SKM-1 (cell line): ENCODE measurements at regions not wholly inside any gene's neighbourhood (a gene's known extent, or its start where the extent isn't known, plus 50 kb on each side); places are given as distances from the start of the nearest gene placed in this dataset.

ENCODE experiments used
- DNase-seq: peaks from one replicate; lab custom pipeline; 2025; ENCODE audit not compliant: unreplicated experiment; lab: John Stamatoyannopoulos, UW

DNA sequence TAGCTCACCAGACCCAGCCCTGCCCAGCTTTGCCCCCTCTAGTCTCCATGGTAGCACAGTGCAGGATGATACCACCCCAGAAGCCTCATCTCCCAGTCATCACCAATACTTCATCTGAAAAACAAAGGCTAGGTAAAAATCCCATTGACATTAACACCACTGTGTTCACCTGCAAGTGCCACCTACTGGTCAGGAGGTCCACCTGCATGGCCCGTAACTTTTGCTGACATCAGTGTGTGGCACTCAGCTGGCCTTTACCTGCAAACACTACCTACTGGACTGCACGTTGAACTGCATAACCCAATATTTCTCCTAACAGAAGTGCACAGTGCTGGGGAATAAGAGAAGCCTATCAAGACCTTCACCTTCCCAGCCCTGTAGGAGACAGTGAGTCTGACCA is 234.7 kb upstream of the ADGRB3 start:
- DNase-seq: no peak

DNA sequence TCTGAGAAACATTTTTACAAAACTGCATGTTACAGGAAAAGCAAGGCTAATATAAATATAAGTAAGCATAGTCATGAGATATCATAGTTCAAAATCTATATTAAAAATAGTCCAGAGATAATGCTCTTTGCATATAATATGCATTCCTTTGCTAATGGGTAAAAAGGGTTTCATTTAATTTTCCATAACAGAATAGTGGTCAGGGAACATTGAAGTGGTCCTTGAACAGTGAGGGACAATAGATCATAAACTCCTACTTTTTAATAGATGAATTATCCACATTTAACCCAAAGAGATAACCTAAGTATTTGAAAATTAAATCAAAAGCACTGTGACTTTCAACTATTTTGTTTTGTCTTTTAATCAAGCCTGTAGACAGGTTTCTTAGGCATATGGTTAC is 243.1 kb upstream of the ADGRB3 start:
- DNase-seq: no peak

- DNase-seq: no peak
Measured at GRCh38 chr6:68372991-68373390, 262.1 kb upstream of the ADGRB3 start.

- no peak for DNase-seq
Measured at GRCh38 chr6:68368845-68369244, 266.2 kb upstream of the ADGRB3 start.

DNA sequence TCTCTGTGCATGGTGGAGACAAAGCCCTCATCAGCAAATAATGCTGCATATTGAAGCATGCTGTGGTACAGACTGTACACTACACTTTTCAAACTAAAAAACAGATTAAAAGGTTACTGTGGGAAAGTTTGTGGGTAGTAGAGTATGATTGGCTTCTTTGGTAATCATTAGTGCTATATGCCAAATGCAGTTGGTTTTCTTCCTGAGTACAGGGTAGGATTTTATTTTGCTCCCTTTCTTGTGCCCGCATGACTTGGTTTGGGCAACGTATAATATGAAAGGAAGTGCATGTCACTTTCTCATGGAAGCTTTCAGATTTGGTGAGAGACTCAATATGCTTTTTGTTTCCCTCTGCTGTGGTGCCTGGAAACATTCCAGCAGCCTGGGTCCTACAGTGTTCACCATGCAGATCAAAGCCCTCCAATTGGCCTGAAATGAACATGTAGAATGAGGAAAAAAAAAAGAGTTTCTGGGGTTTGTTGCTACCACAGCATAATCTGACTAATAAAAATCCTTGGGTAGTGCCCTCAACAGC is 270.7 kb upstream of the ADGRB3 start:
- DNase-seq: no peak

- peak; percentile 46 for DNase-seq
Measured at GRCh38 chr6:68343901-68344300, 291.2 kb upstream of the ADGRB3 start.

DNA sequence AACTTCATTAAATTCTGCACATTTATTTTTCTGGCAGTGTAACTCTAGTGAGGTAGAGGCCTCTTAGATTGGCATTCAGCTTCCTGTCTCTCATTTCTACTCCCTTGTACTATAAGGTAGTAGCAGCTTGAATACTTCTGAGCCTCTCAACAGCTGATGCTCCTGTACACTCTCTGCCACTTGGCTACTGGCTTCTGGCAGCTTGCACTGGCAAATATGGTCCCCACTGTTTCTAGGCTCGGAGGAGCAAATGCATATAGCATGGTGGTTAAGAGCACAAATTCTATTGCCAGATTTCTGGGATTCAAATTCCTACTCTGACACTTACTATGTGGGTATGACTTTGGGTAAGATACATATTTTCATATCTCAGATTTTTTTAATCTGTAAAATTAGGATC is 292.8 kb upstream of the ADGRB3 start:
- DNase-seq: no peak

DNA sequence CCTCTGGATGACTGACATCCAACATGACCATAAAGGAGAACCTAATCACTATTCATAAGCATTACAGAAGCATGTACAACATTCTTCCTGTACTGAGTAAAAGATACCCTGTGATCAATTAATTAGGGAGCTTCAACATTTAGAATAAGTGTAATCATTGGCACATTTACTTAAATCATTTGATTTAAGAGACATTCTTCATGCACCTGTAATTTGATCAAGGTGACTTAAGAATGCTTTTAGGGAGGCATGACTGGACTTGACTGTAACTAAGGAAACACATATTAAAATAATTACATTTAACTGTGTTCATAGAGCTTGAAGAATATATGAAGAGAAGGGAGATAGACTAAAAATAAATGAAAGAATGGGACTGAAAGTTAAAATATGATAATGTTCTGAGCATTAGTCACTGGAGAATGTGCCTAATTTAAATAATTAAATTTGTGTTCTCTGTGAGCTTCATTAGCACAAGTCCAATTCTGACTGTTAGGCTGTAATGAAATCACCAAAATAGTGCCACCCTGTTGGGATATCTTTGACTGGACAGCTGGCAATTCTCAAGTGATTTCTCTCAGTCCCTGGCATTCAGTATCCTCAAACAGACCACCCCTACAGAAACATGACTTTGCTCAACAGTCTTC is 295.5 kb upstream of the ADGRB3 start:
- no peak for DNase-seq

- DNase-seq: no peak
Measured at GRCh38 chr6:68333442-68333841, 301.6 kb upstream of the ADGRB3 start.

DNA sequence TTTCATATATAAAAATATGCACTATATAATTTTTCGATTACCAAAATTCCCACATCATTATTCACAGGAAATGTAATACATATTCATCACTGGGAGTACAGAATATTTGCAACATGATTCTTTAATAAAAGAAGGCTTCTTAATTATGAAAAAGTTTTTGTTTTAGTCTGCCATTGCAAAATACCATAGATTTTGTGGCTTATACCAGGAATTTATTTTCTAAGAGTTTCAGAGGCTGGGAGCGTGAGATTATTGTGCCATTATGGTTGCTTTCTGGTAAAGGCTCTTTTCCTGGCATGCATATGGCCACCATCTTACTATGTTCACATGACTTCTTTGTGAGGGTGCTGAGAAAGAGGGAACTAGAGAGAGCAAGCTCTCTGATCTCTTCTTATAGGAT is 306.9 kb upstream of the ADGRB3 start:
- no peak for DNase-seq

- DNase-seq: no peak
Measured at GRCh38 chr6:68326762-68327161, 308.3 kb upstream of the ADGRB3 start.

DNA sequence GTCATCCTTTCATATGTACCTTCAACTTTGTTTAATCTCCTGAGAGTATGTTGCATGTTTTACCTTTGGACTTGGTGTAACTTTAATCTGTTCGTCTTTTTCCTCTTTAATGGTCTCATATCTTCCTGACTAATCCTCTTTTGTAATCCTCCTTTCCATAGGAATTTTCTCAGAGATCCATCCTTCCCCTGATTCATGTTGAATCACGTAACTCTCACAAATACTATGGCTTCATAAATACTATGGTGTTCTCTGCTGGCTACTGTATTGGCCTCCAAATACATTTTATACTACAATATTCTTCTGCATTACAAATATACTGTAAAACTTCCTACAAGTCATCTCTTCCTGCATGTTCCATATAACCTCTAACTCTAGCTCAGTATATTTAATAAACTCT is 317.7 kb upstream of the ADGRB3 start:
- DNase-seq: no peak

DNA sequence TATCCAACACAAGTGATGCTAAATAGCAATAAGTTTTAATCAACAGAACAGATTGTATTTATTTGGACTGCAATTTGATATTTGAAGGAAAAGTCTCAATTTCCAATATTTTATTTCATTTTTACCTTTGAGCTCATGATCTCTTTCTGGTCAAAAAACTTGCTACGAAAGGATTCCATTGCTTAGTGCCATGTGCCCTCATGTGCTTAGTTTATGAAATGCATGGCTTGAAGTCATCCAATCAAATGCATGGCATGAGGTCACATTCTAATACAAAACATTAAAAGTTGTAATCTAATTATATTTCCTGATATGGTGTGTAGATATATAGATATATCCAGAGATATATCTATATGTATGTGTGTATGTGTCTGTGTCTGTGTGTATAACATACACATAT is 321.2 kb upstream of the ADGRB3 start:
- no peak for DNase-seq

GRCh38 chr6:68307301-68307700 is 327.8 kb upstream of the ADGRB3 start:
- no peak for DNase-seq

DNA sequence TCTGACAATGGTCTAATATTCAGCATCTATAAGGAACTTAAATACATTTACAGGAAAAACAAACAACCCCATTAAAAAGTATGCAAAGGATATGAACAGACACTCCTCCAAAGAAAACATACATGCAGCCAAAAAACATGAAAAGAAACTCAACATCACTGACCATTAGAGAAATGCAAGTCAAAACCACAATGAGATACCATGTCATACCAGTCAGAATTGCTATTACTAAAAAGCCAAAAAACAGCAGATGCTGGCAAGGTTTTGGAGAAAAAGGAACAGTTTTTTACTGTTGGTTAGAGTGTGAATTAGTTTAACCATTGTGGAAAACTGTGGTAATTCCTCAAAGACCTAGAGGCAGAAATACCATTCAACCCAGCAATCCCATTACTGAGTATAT is 339.0 kb upstream of the ADGRB3 start:
- no peak for DNase-seq

DNA sequence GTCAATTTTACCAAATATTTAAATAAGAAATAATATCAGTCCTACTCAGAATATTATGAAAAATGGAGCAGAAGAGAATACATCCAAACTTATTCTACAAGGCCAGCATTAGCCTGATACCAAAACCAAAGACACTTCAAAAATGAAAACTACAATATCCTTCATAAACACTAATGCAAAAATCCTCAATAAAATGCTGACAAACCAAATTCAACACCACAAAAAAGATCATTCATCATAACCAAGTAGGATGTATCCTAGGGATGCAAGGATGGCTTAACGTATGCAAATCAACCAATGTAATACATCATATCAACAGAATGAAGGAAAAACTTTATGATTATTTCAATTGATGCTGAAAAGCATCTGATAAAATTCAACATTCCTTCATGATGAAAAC is 352.4 kb upstream of the ADGRB3 start:
- no peak for DNase-seq

GRCh38 chr6:68279793-68280557 is 355.1 kb upstream of the ADGRB3 start:
- DNase-seq: no peak

DNA sequence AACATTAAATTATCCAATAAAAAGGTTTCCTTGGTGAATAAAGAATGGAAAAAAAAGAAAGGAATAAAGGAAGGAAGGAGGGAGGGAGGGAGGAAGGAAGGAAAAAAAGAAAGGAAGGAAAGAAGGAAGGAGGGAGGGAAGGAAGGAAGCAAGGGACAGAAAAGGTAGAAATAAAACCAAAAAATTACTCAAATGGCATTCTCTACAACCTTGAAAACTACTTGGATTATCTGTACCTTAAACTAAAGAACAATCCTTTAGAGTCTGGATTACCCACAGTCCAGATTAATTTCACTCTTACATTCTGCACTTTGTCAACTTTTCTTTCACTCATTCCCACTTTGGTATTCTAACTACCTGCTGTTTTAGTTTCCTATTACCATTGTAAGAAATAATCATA is 361.8 kb upstream of the ADGRB3 start:
- DNase-seq: no peak

- no peak for DNase-seq
Measured at GRCh38 chr6:68256391-68256790, 378.7 kb upstream of the ADGRB3 start.

DNA sequence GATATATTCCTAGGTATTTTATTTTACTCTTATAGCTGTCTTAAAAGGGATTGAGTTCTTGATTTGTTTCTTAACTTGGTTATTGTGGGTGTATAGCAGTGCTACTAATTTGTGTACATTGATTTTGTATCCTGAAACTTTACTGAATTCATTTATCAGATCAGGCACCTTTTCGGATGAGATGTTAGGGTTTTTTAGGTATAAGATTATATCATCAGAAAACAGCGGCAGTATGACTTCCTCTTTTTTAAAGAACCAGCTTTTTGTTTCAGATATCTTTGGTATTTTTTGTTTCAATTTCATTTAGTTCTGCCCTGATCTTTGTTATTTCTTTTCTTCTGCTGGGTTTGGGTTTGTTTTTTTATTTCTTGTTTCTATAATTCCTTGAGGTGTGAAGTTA is 382.4 kb upstream of the ADGRB3 start:
- DNase-seq: no peak

DNA sequence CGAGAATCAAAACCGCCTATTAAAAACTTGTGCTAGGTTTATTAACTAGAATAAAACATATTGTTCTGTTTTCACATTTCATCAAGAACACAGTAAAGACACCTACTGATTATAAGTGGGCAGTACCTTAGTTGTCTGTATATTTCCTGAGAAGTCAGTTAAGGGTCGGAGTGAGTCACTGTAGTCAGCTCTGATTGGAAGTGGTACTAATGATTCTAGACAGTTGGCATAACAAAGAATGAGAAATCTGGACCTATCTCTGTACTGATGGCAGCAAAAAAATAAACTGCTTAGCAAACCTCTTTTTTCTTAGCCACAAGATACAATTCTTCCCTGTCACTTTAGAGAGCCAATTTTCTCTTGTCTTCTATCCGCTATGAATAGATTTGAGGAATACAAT is 387.3 kb upstream of the ADGRB3 start:
- no peak for DNase-seq

- DNase-seq: no peak
Measured at GRCh38 chr6:68240726-68241125, 394.4 kb upstream of the ADGRB3 start.

DNA sequence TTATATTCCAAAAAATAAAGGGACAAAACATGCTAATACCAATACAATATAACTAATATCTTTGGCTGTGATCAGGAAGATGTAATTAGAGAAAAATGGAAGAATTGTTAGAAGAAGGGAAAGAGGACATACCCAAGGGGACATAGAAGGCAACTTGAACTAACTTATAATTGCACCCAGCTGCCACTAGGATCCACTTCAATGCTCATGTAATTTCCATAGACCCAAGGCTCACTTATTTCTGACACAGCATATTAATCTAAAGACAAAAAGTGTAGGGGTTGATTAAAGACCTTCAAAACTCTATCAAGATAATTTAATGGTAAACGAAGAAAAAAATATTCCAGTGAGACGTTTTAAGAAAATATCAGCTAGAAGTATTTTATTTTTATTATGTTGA is 396.0 kb upstream of the ADGRB3 start:
- DNase-seq: no peak
